Neural crest cell (in vitro differentiated cells): ENCODE measurements at regions not wholly inside any gene's neighbourhood (a gene's known extent, or its start where the extent isn't known, plus 50 kb on each side); places are given as distances from the start of the nearest gene placed in this dataset.

Source experiments
- DNase-seq: peaks from one replicate; pipeline ENCODE4 v3.0.0; 2021; ENCODE audit warnings: low read depth, mixed read lengths, low spot score
- H3K27ac Mint-ChIP-seq: one replicate; pipeline ENCODE4 v1.8.0; 2021; ENCODE audit warnings: mild to moderate bottlenecking, mixed read lengths; ENCODE audit not compliant: unreplicated experiment
- H3K27me3 Mint-ChIP-seq: 2 replicates; pipeline ENCODE4 v1.8.0; 2021; ENCODE audit warnings: low read depth, mild to moderate bottlenecking, mixed read lengths
- H3K36me3 Mint-ChIP-seq: 2 replicates; pipeline ENCODE4 v1.8.0; 2021; ENCODE audit warnings: low read depth, mild to moderate bottlenecking, mixed read lengths
- H3K4me1 Mint-ChIP-seq: 2 replicates; pipeline ENCODE4 v1.8.0; 2021; ENCODE audit warnings: mixed read lengths
- H3K4me3 Mint-ChIP-seq: one replicate; pipeline ENCODE4 v1.8.0; 2021; ENCODE audit warnings: mild to moderate bottlenecking, mixed read lengths
- H3K9me3 Mint-ChIP-seq: 2 replicates; pipeline ENCODE4 v1.8.0; 2021; ENCODE audit warnings: mixed read lengths
- TF ChIP-seq, protein P1 (sequence below): fragments of 200-600 bp; sonication (generic); conservative IDR thresholded peaks from 2 replicates; pipeline ENCODE4 v1.5.0; 2021; ENCODE audit warnings: antibody characterized with exemption, mild to moderate bottlenecking

DNA sequence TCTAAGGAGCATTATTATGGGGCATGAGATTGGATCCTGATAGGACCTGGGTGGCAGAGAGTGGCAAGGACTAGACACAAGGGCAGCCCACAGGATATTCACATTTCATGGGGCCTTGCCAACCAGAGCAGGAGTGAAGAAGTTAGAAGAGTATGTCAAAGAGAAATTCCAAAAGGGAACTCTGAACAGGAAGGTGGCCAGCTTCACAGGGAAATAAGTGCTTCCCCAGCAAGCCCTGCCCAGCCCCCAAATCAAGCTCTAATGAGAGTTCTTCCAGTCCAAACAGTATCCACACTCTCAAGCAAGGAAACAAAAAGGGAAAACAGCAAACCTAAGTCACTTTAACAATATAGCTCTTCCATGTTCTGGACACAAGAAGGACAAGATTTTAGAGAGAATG, 130.2 kb upstream of the COL8A1 start:
- no peaks in the 10 kb centered on the region for H3K9me3 Mint-ChIP-seq
- H3K4me1 Mint-ChIP-seq = peaks cover 3% of the 10 kb centered on the region
- DNase-seq = no peak
- TF ChIP-seq, protein P1, sequence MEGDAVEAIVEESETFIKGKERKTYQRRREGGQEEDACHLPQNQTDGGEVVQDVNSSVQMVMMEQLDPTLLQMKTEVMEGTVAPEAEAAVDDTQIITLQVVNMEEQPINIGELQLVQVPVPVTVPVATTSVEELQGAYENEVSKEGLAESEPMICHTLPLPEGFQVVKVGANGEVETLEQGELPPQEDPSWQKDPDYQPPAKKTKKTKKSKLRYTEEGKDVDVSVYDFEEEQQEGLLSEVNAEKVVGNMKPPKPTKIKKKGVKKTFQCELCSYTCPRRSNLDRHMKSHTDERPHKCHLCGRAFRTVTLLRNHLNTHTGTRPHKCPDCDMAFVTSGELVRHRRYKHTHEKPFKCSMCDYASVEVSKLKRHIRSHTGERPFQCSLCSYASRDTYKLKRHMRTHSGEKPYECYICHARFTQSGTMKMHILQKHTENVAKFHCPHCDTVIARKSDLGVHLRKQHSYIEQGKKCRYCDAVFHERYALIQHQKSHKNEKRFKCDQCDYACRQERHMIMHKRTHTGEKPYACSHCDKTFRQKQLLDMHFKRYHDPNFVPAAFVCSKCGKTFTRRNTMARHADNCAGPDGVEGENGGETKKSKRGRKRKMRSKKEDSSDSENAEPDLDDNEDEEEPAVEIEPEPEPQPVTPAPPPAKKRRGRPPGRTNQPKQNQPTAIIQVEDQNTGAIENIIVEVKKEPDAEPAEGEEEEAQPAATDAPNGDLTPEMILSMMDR = no peak
- no peak overlapping the region for H3K4me3 Mint-ChIP-seq
- H3K36me3 Mint-ChIP-seq = no peaks in the 10 kb centered on the region
- H3K27me3 Mint-ChIP-seq = no peaks in the 10 kb centered on the region
- H3K27ac Mint-ChIP-seq = no peak overlapping the region

DNA sequence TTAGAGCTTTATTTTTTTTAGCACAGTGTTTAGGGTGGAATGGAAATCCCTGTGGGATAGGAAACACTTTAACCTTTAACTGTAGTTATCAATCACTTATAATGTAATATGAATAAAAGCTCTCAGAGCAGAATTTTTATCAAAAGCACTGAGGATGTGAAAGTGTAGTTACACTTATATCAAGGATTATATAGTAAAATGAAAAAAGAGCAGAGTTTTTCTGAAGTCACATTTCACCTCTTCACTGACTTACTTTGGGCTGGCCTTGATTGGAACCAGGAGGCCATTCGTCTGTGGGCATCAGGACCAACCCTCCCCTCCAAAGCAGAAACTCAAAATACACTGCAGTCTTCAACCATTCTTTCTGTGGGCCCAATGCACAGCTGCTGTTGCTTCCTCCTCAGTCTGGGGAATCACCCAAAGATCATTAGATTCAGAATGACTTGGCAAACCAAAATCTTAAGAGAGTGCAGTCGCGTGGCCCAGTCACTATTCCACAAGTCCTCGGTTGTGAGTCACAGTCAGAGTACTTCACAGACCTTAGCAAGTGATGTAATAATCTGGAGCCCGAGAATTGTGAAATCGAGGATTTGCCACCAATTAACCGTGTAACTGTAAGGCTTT, 132.6 kb upstream of the COL8A1 start:
- no peak for DNase-seq
- H3K36me3 Mint-ChIP-seq = no peaks in the 10 kb centered on the region
- H3K27me3 Mint-ChIP-seq = no peaks in the 10 kb centered on the region
- H3K4me3 Mint-ChIP-seq = no peak overlapping the region
- H3K4me1 Mint-ChIP-seq = peaks cover 3% of the 10 kb centered on the region
- H3K9me3 Mint-ChIP-seq = no peaks in the 10 kb centered on the region
- H3K27ac Mint-ChIP-seq = no peak overlapping the region
- TF ChIP-seq, protein P1 = no peak

DNA sequence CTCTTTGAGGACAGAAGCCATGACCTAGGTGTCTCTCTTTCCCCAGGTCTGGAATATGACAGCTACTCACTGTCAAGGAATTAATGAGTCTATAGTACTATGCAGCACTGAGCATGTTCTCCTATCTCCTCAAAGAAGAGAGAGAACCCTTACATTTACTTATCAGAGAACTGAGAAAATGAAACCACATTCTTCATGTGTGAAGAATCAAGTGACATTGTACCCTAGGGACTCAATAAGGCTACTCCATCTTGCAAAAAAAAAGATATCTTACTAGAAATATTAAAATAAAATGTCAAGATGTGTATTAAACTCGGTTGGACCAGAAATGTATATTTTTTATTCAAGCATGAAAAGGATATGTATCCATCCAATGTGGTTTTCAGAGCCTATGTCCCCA, 133.2 kb upstream of the COL8A1 start:
- H3K36me3 Mint-ChIP-seq = no peaks in the 10 kb centered on the region
- H3K27ac Mint-ChIP-seq = no peak overlapping the region
- DNase-seq = no peak
- no peaks in the 10 kb centered on the region for H3K27me3 Mint-ChIP-seq
- H3K9me3 Mint-ChIP-seq = no peaks in the 10 kb centered on the region
- H3K4me1 Mint-ChIP-seq = peaks cover 3% of the 10 kb centered on the region
- TF ChIP-seq, protein P1 = no peak
- no peak overlapping the region for H3K4me3 Mint-ChIP-seq

DNA sequence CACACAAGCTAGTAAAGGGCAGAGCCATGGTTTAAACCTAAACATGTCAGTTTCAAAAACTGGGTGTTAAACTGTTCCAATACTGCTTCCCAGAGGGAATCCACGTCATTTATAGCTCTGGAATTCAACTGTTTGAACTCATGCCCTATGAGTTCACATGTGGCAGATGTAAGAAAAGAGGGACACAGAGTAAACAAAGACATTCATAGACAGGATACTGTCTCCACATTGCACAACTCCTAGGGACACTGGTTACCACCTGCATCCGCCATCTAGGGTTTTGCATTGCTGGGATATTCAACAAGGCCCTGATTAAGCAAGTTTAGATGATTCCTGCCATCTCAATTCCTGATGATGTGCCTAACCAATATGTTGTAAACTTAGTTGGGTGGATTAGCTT, 134.1 kb upstream of the COL8A1 start:
- Mint-ChIP-seq H3K27me3 (no peaks in the 10 kb centered on the region), H3K36me3 (no peaks in the 10 kb centered on the region), H3K4me3 (no peak overlapping the region), H3K4me1 (peaks cover 3% of the 10 kb centered on the region), H3K27ac (no peak overlapping the region), H3K9me3 (no peaks in the 10 kb centered on the region)
- no peak for DNase-seq
- TF ChIP-seq, protein P1 = no peak

DNA sequence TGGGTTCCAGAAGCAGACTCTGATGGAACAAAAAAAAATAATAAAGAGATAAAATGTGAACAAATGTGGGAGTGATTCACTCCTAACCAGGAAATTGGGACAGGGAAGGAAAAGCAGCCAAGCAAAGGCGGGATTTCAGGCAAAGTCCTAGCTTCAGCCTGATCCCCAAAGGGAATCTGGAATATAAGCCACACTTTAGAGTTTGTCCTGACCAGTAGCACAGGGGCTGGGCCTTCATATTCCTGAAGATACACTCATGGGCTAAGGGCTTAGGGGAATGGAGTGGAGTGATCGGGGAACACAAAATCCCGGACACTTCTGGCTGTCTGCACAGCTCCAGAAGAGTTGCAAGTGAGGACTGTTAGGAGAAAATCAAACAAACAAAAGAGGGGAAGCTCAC, 135.0 kb upstream of the COL8A1 start:
- Mint-ChIP-seq H3K4me3 (no peak overlapping the region), H3K27me3 (no peaks in the 10 kb centered on the region), H3K4me1 (peaks cover 3% of the 10 kb centered on the region), H3K9me3 (no peaks in the 10 kb centered on the region), H3K36me3 (no peaks in the 10 kb centered on the region), H3K27ac (no peak overlapping the region)
- TF ChIP-seq, protein P1 = no peak
- no peak for DNase-seq
